ENCODE measurements at regions not wholly inside any gene's neighbourhood (a gene's known extent, or its start where the extent isn't known, plus 50 kb on each side); places are given as distances from the start of the nearest gene placed in this dataset.
A peak's percentile ranks its signal among the peaks of the same experiment; 100 is the strongest.
"Not testable (repeated sequence)": the region's sequence is repeated elsewhere in the genome, so short reads cannot be mapped to it uniquely, and the experiment has no call there.

DNA sequence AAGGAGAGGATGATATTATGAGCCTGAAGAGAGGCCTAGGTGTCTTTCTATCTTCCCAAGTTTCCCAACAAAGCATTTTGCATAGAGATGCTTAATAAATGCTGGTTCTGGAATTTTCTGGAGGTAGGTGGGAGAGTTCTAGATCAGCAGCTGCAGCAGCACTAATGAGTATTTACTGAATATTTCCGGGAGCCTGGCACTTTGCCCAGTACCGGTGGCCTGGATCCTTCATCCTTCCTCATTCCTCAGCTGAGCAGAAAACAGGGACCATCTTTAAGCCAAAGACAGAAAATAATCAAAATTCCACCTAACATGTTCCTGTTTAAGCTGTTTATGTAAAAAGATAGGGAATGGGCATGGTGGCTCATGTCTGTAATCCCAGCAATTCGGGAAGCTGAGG is 813.2 kb upstream of the AUTS2 start:
- H3K9me3 ChIP-seq, result no peaks in the 10 kb centered on the region
- H3K36me3 ChIP-seq, result no peaks in the 10 kb centered on the region
- H3K4me1 ChIP-seq, result peaks cover 0 to 4% (median 0%) of the 10 kb centered on the region in 4 donors
- H3K27ac ChIP-seq, result no peak overlapping the region
- 28% methylated on average over 3 of the region's 3 CpGs for WGBS (ENCODE audit: insufficient coverage, low coverage, low lambda C conversion rate, missing lambda C conversion rate)
- intact Hi-C loops (cut with DNase I), result no loop called here
- no peaks in the 10 kb centered on the region for H3K27me3 ChIP-seq
- no peak for DNase-seq
- TF ChIP-seq POLR2A (IDR thresholded peaks at IDR 0.05) (no peak), CTCF (IDR thresholded peaks at IDR 0.05) (no peak)
- no peak for ATAC-seq
- H3K4me3 ChIP-seq, result no peak overlapping the region

DNA sequence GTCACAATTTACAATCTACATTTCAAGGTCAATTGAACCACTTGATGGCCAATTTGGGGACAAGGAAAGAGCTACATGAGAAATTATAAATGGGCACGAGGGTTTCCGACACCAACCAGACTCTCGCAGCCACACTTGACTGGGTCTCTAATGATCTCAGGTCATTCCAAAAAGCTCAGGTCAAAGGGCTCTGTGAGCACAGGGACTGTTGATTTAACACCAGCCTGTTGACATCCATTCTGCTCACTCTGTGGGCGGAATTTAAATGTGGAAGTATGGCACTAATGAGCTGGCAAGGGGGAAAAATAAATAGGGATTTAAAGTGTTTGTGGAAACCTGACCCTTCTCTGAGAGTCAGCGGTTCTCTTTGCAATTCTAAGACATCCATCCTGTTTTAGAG is 810.7 kb upstream of the AUTS2 start:
- DNase-seq (peak in 1 of 3 donors; percentile 45), ATAC-seq (peak; percentile 77 to 100 (median 92))
- Histone ChIP-seq H3K27me3 (no peaks in the 10 kb centered on the region), H3K9me3 (no peaks in the 10 kb centered on the region), H3K4me1 (peaks cover 0 to 4% (median 0%) of the 10 kb centered on the region in 4 donors), H3K36me3 (no peaks in the 10 kb centered on the region), H3K4me3 (no peak overlapping the region), H3K27ac (no peak overlapping the region)
- intact Hi-C loops (cut with DNase I), result no loop called here
- TF ChIP-seq CTCF (IDR thresholded peaks at IDR 0.05) (no peak), POLR2A (IDR thresholded peaks at IDR 0.05) (no peak)
- WGBS (ENCODE audit: insufficient coverage, low coverage, low lambda C conversion rate, missing lambda C conversion rate), result 18% methylated on average over 5 of the region's 5 CpGs

DNA sequence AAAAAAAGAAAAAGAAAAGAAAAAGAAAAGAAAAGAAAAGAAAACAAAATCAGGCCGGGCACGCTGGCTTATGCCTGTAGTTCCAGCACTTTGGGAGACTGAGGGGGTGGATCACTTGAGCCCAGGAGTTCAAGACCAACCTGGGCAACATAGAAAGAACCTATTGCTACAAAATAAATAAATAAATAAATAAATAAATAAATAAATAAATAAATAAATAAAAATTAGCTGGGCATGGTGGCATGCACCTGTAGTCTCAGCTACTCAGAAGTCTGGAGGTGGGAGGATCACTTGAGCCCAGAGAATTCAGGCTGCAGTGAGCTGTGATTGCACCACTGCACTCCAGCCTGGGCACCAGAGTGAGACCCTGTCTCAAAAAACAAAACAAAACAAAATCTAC is 809.7 kb upstream of the AUTS2 start:
- H3K4me3 ChIP-seq; ATAC-seq; H3K27ac ChIP-seq; H3K36me3 ChIP-seq; H3K27me3 ChIP-seq; intact Hi-C loops (cut with DNase I); H3K4me1 ChIP-seq; DNase-seq; H3K9me3 ChIP-seq: not testable (repeated sequence)
- 100% methylated on average over 2 of the region's 2 CpGs for WGBS (ENCODE audit: insufficient coverage, low coverage, low lambda C conversion rate, missing lambda C conversion rate)

GRCh38 chr7:68789597-68789996 is 808.7 kb upstream of the AUTS2 start:
- H3K4me3 ChIP-seq, result no peak overlapping the region
- intact Hi-C loops (cut with DNase I), result no loop called here
- no peak overlapping the region for H3K27ac ChIP-seq
- TF ChIP-seq POLR2A (IDR thresholded peaks at IDR 0.05) (no peak), CTCF (IDR thresholded peaks at IDR 0.05) (no peak)
- DNase-seq, result no peak
- no peaks in the 10 kb centered on the region for H3K27me3 ChIP-seq
- H3K36me3 ChIP-seq, result no peaks in the 10 kb centered on the region
- WGBS (ENCODE audit: insufficient coverage, low coverage, low lambda C conversion rate, missing lambda C conversion rate), result 52% methylated on average over 4 of the region's 4 CpGs
- H3K4me1 ChIP-seq, result peaks cover 0 to 4% (median 0%) of the 10 kb centered on the region in 4 donors
- ATAC-seq, result no peak
- H3K9me3 ChIP-seq, result no peaks in the 10 kb centered on the region

- H3K9me3 ChIP-seq, result no peaks in the 10 kb centered on the region
- no peak overlapping the region for H3K27ac ChIP-seq
- ATAC-seq (no peak), DNase-seq (no peak)
- TF ChIP-seq CTCF (IDR thresholded peaks at IDR 0.05) (no peak), POLR2A (IDR thresholded peaks at IDR 0.05) (no peak)
- H3K4me1 ChIP-seq, result peaks cover 0 to 4% (median 0%) of the 10 kb centered on the region in 4 donors
- 60% methylated on average over 3 of the region's 3 CpGs for WGBS (ENCODE audit: insufficient coverage, low coverage, low lambda C conversion rate, missing lambda C conversion rate)
- H3K36me3 ChIP-seq, result no peaks in the 10 kb centered on the region
- intact Hi-C loops (cut with DNase I), result no loop called here
- H3K4me3 ChIP-seq, result no peak overlapping the region
- no peaks in the 10 kb centered on the region for H3K27me3 ChIP-seq
Measured at GRCh38 chr7:68792351-68792750, 805.9 kb upstream of the AUTS2 start.
